ENCODE measurements at regions not wholly inside any gene's neighbourhood (a gene's known extent, or its start where the extent isn't known, plus 50 kb on each side); places are given as distances from the start of the nearest gene placed in this dataset.

- no peak overlapping the region for H3K4me3 ChIP-seq (replicated peaks in 1 of 3; ENCODE audit: insufficient read depth in 1 of 3, low read depth in 1 of 3, low read length in 3 of 3)
- H3K4me2 ChIP-seq (ENCODE audit: insufficient read depth, low read length) = no peak overlapping the region
- H3K79me2 ChIP-seq (ENCODE audit: control insufficient read depth, insufficient read depth, low read length) = no peaks in the 10 kb centered on the region
- no peaks in the 10 kb centered on the region for H3K4me1 ChIP-seq (ENCODE audit: control insufficient read depth, extremely low read depth, insufficient read depth, low read length)
- H3K9me3 ChIP-seq (replicated peaks; ENCODE audit: control insufficient read depth, insufficient read depth, low read length) = no peaks in the 10 kb centered on the region
- FAIRE-seq (no peak), DNase-seq (ENCODE audit: low read depth, low spot score) (no peak)
- POLR2A ChIA-PET = no interaction called here
- no peaks in the 10 kb centered on the region for H3K9me1 ChIP-seq (replicated peaks; ENCODE audit: control insufficient read depth, extremely low read depth, insufficient read depth, low read length)
- H3K27ac ChIP-seq (ENCODE audit: insufficient read depth, low read depth, low read length) = no peak overlapping the region
- H2AFZ ChIP-seq (ENCODE audit: low read depth, low read length) = no peak overlapping the region
- intact Hi-C loops (cut with micrococcal nuclease) (loop anchor here (5.0 kb wide), 1 partner anchor 326 kb away; no protein-coding TSS in a partner anchor), dilution Hi-C loops (cut with MboI; ENCODE audit: extremely low pct_ligation_motif_present, low sequenced_read_pairs) (no loop called here)
- peak; percentile 17 for TF ChIP-seq CTCF (IDR thresholded peaks at IDR 0.05; ENCODE audit: extremely low read depth in 1 of 2, insufficient read depth in 1 of 2, low read depth in 1 of 2, low read length in 2 of 2)
- TF ChIP-seq JUN (IDR thresholded peaks at IDR 0.05; ENCODE audit: borderline replicate concordance, insufficient read depth, insufficient read length, low read depth) = no peak
- CTCF ChIA-PET = interaction anchor here (1.5 kb wide), 1 partner anchor 304 kb away, joined by 7 read pairs; no protein-coding TSS in a partner anchor
- no peaks in the 10 kb centered on the region for H4K20me1 ChIP-seq (replicated peaks; ENCODE audit: control insufficient read depth, extremely low read depth, insufficient read depth, low read length)
- no peak overlapping the region for H3K9ac ChIP-seq (replicated peaks; ENCODE audit: extremely low read depth, insufficient read depth, low read length)
- H3K27me3 ChIP-seq (ENCODE audit: control insufficient read depth in 2 of 2, insufficient read depth in 2 of 2, low read length in 2 of 2) = no peaks in the 10 kb centered on the region
- no TSS peak for BruUV-seq (replicated peaks)
- no peaks in the 10 kb centered on the region for H3K36me3 ChIP-seq (ENCODE audit: control insufficient read depth in 2 of 2, extremely low read depth in 1 of 2, insufficient read depth in 2 of 2, low read length in 2 of 2)
Observed at GRCh38 chr5:167261309-167262100, 1029.9 kb upstream of the WWC1 start.

- no peaks in the 10 kb centered on the region for H3K79me2 ChIP-seq (ENCODE audit: control insufficient read depth, insufficient read depth, low read length)
- intact Hi-C loops (cut with micrococcal nuclease) (loop anchor here (5.0 kb wide), 1 partner anchor 324 kb away; no protein-coding TSS in a partner anchor), dilution Hi-C loops (cut with MboI; ENCODE audit: extremely low pct_ligation_motif_present, low sequenced_read_pairs) (no loop called here)
- DNase-seq (ENCODE audit: low read depth, low spot score) (no peak), FAIRE-seq (no peak)
- no peak overlapping the region for H3K9ac ChIP-seq (replicated peaks; ENCODE audit: extremely low read depth, insufficient read depth, low read length)
- no peaks in the 10 kb centered on the region for H3K36me3 ChIP-seq (ENCODE audit: control insufficient read depth in 2 of 2, extremely low read depth in 1 of 2, insufficient read depth in 2 of 2, low read length in 2 of 2)
- no TSS peak for BruUV-seq (replicated peaks)
- no peak overlapping the region for H3K27ac ChIP-seq (ENCODE audit: insufficient read depth, low read depth, low read length)
- no peak overlapping the region for H3K4me3 ChIP-seq (replicated peaks in 1 of 3; ENCODE audit: insufficient read depth in 1 of 3, low read depth in 1 of 3, low read length in 3 of 3)
- no peaks in the 10 kb centered on the region for H3K9me1 ChIP-seq (replicated peaks; ENCODE audit: control insufficient read depth, extremely low read depth, insufficient read depth, low read length)
- no peaks in the 10 kb centered on the region for H4K20me1 ChIP-seq (replicated peaks; ENCODE audit: control insufficient read depth, extremely low read depth, insufficient read depth, low read length)
- no peaks in the 10 kb centered on the region for H3K9me3 ChIP-seq (replicated peaks; ENCODE audit: control insufficient read depth, insufficient read depth, low read length)
- ChIA-PET POLR2A (no interaction called here), CTCF (interaction anchor here (1.1 kb wide), 1 partner anchor 956 kb away, joined by 3 read pairs; no protein-coding TSS in a partner anchor)
- H2AFZ ChIP-seq (ENCODE audit: low read depth, low read length) = no peak overlapping the region
- no peaks in the 10 kb centered on the region for H3K27me3 ChIP-seq (ENCODE audit: control insufficient read depth in 2 of 2, insufficient read depth in 2 of 2, low read length in 2 of 2)
- H3K4me2 ChIP-seq (ENCODE audit: insufficient read depth, low read length) = no peak overlapping the region
- TF ChIP-seq POLR2AphosphoS5 (IDR thresholded peaks at IDR 0.05; ENCODE audit: insufficient read depth, low read depth, low read length) = no peak
- TF ChIP-seq, protein P1, sequence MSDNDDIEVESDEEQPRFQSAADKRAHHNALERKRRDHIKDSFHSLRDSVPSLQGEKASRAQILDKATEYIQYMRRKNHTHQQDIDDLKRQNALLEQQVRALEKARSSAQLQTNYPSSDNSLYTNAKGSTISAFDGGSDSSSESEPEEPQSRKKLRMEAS (IDR thresholded peaks at IDR 0.05; ENCODE audit: insufficient read depth, insufficient read length) = no peak
- no peak for TF ChIP-seq EZH2 (IDR thresholded peaks at IDR 0.05; ENCODE audit: borderline replicate concordance, low read depth, low read length, severe bottlenecking)
- no peak for TF ChIP-seq JUN (IDR thresholded peaks at IDR 0.05; ENCODE audit: borderline replicate concordance, insufficient read depth, insufficient read length, low read depth)
- TF ChIP-seq POLR2A (IDR thresholded peaks at IDR 0.05; ENCODE audit: low read depth, low read length) = no peak
- no peak for TF ChIP-seq MYC (IDR thresholded peaks at IDR 0.05; ENCODE audit: low read depth, low read length)
- TF ChIP-seq FOS (IDR thresholded peaks at IDR 0.05; ENCODE audit: borderline replicate concordance, insufficient read depth, low read length) = no peak
- no peak for TF ChIP-seq CTCF (IDR thresholded peaks at IDR 0.05; ENCODE audit: extremely low read depth in 1 of 2, insufficient read depth in 1 of 2, low read depth in 1 of 2, low read length in 2 of 2)
- no peak for TF ChIP-seq GATA2 (IDR thresholded peaks at IDR 0.05; ENCODE audit: insufficient read depth, insufficient read length, low read depth, low read length)
- no peaks in the 10 kb centered on the region for H3K4me1 ChIP-seq (ENCODE audit: control insufficient read depth, extremely low read depth, insufficient read depth, low read length)
Observed at GRCh38 chr5:167263185-167263584, 1028.3 kb upstream of the WWC1 start.

Measured in endothelial cell of umbilical vein (primary cell).